Smooth muscle cell (in vitro differentiated cells): ENCODE measurements at regions not wholly inside any gene's neighbourhood (a gene's known extent, or its start where the extent isn't known, plus 50 kb on each side); places are given as distances from the start of the nearest gene placed in this dataset.

Experiments used
- DNase-seq: peaks from one replicate; lab custom pipeline; 2025; ENCODE audit not compliant: unreplicated experiment; lab: John Stamatoyannopoulos, UW
- H2AFZ ChIP-seq: fragments of 200-600 bp; sonication (generic); 2 replicates; pipeline ENCODE4 v1.6.0; 2016; ENCODE audit warnings: antibody characterized with exemption, low read depth, mild to moderate bottlenecking
- H3F3A ChIP-seq: fragments of 200-600 bp; sonication (generic); 2 replicates; pipeline ENCODE4 v1.6.0; 2017; ENCODE audit warnings: antibody characterized with exemption, low read depth
- H3K27ac ChIP-seq: fragments of 200-600 bp; sonication (generic); 2 replicates; pipeline ENCODE4 v1.5.1; 2016; ENCODE audit warnings: low read depth, mild to moderate bottlenecking
- H3K27me3 ChIP-seq: fragments of 200-600 bp; sonication (generic); 2 replicates; pipeline ENCODE4 v1.6.1; 2016; ENCODE audit warnings: low read depth, mild to moderate bottlenecking
- H3K36me3 ChIP-seq: fragments of 200-600 bp; sonication (generic); 2 replicates; pipeline ENCODE4 v1.5.1; 2016; ENCODE audit warnings: low read depth
- H3K4me1 ChIP-seq: fragments of 200-600 bp; sonication (generic); 2 replicates; pipeline ENCODE4 v1.5.1; 2016; ENCODE audit warnings: low read depth
- H3K4me2 ChIP-seq: fragments of 200-600 bp; sonication (generic); 2 replicates; pipeline ENCODE4 v1.6.0; 2016; ENCODE audit warnings: mild to moderate bottlenecking
- H3K4me3 ChIP-seq: fragments of 200-600 bp; sonication (generic); 2 replicates; pipeline ENCODE4 v1.5.1; 2016; ENCODE audit warnings: mild to moderate bottlenecking
- H3K79me2 ChIP-seq: fragments of 200-600 bp; sonication (generic); 2 replicates; pipeline ENCODE4 v1.6.0; 2016; ENCODE audit warnings: low read depth, mild to moderate bottlenecking
- H3K9ac ChIP-seq: fragments of 200-600 bp; sonication (generic); 2 replicates; pipeline ENCODE4 v1.6.0; 2016; ENCODE audit warnings: low read depth
- H3K9me3 ChIP-seq: fragments of 200-600 bp; sonication (generic); replicated peaks from 2 replicates; pipeline ENCODE4 v1.5.1; 2016; ENCODE audit warnings: low read depth
- H4K20me1 ChIP-seq: fragments of 200-600 bp; sonication (generic); 2 replicates; pipeline ENCODE4 v1.6.0; 2016; ENCODE audit warnings: low read depth
- WGBS: methylation state at CpG from one replicate; pipeline ENCODE4 v1.1.7; 2016; ENCODE audit warnings: low lambda C conversion rate; 5-methylcytosine and 5-hydroxymethylcytosine counted together
- TF ChIP-seq, protein P1 (sequence below): fragments of 200-600 bp; sonication (generic); IDR thresholded peaks from 2 replicates; pipeline ENCODE4 v1.5.1; 2017; ENCODE audit warnings: borderline replicate concordance, mild to moderate bottlenecking, antibody characterized with exemption; ENCODE audit not compliant: insufficient read depth, poor library complexity, severe bottlenecking

DNA sequence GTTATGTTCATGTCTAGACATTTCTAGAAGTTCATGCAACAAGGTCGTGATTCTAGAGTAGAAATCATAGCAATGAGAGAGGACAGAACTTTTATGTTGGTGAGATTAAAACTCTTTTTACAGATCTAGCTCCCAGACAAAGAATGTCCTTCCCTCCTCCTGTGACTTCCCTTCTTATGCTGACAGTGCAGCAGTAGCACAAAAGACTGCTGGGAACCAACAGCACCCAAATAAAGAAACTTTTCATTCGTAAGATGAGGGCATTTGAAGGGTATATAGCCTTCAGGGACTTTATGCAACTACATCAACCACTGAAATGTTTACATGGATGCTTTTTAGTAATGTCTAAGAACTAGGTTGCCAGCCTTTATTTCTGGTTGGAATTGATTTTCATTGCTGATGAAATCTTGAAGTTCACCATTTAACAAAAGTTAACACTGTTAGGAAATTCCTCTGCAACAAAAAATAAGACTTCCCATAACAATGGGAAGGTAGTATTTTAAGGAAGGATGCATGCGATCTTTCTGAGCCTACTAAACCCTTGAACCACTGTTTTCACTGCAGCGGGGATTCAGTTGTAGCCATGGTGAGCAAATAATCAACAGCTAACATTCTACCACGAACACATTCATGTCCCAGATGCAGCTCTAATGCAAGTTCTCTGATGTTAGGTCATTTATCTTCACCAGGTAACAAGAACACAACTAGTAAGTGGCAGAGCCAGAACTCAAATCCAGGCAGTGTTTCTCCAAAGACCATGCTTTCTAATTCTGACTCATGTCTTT is 672.8 kb downstream of the PTPRC start:
- TF ChIP-seq, protein P1, sequence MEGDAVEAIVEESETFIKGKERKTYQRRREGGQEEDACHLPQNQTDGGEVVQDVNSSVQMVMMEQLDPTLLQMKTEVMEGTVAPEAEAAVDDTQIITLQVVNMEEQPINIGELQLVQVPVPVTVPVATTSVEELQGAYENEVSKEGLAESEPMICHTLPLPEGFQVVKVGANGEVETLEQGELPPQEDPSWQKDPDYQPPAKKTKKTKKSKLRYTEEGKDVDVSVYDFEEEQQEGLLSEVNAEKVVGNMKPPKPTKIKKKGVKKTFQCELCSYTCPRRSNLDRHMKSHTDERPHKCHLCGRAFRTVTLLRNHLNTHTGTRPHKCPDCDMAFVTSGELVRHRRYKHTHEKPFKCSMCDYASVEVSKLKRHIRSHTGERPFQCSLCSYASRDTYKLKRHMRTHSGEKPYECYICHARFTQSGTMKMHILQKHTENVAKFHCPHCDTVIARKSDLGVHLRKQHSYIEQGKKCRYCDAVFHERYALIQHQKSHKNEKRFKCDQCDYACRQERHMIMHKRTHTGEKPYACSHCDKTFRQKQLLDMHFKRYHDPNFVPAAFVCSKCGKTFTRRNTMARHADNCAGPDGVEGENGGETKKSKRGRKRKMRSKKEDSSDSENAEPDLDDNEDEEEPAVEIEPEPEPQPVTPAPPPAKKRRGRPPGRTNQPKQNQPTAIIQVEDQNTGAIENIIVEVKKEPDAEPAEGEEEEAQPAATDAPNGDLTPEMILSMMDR, result no peak
- H2AFZ ChIP-seq, result peak overlapping the region; percentile 73
- no peaks in the 10 kb centered on the region for H4K20me1 ChIP-seq
- peak overlapping the region; percentile 28 for H3K27ac ChIP-seq
- H3K79me2 ChIP-seq, result no peaks in the 10 kb centered on the region
- no peaks in the 10 kb centered on the region for H3K36me3 ChIP-seq
- peak overlapping the region; percentile 33 for H3K4me2 ChIP-seq
- no peak overlapping the region for H3K9ac ChIP-seq
- H3F3A ChIP-seq, result peaks cover 3% of the 10 kb centered on the region
- no peaks in the 10 kb centered on the region for H3K4me1 ChIP-seq
- no peaks in the 10 kb centered on the region for H3K27me3 ChIP-seq
- DNase-seq, result no peak
- no peak overlapping the region for H3K4me3 ChIP-seq
- 78% methylated on average over 5 of the region's 5 CpGs for WGBS
- H3K9me3 ChIP-seq, result no peaks in the 10 kb centered on the region

DNA sequence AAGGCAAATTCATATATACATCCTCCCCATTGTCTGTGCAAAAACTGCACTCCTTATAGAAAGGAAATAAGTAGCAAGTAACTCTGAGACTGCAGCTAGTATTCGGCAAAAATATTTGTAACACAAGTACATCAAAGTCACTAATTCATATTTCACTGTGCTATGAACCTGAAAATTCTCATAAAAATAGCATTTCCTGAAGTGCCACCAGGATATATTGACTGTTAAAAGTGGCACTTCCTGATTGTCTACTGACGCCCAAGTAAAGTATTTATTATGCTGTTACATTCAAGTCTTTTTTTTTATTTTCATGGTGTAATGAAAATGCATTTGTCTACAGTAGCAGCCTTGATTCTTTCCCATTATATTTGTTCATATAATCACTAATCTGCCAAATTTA is 673.8 kb downstream of the PTPRC start:
- DNase-seq, result no peak
- Histone ChIP-seq H3K79me2 (no peaks in the 10 kb centered on the region), H3K4me3 (no peak overlapping the region), H3K27me3 (no peaks in the 10 kb centered on the region), H2AFZ (no peak overlapping the region), H3K36me3 (no peaks in the 10 kb centered on the region), H3K27ac (peak overlapping the region; percentile 28), H3F3A (peaks cover 3% of the 10 kb centered on the region), H3K9me3 (no peaks in the 10 kb centered on the region), H3K9ac (no peak overlapping the region), H4K20me1 (no peaks in the 10 kb centered on the region), H3K4me2 (no peak overlapping the region), H3K4me1 (no peaks in the 10 kb centered on the region)
- TF ChIP-seq, protein P1, result no peak
- 69% methylated on average over 2 of the region's 2 CpGs for WGBS

DNA sequence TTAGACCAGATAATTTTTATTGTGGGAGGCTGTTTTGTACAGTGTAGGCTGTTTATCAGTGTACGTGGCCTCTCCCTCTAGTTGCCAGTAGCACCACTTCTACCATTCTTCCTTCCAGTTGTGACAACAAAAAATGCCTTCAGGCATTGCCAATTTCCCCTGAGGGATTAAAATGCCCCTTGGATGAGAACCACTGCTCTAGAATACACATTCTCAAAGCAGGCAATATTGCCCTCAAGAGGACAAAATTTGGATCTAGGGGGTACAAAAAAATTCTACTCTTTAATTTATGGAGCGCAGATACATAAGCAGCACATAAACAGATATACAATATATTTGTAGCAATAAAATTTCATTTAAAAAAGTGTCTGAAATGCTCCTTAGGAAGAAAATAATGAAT is 674.6 kb downstream of the PTPRC start:
- Histone ChIP-seq H3K9ac (no peak overlapping the region), H3F3A (peaks cover 3% of the 10 kb centered on the region), H3K79me2 (no peaks in the 10 kb centered on the region), H3K27me3 (no peaks in the 10 kb centered on the region), H3K4me2 (peak overlapping the region; percentile 31), H4K20me1 (no peaks in the 10 kb centered on the region), H3K4me3 (no peak overlapping the region), H3K9me3 (no peaks in the 10 kb centered on the region), H3K4me1 (no peaks in the 10 kb centered on the region), H2AFZ (peak overlapping the region; percentile 88), H3K27ac (peak overlapping the region; percentile 28), H3K36me3 (no peaks in the 10 kb centered on the region)
- no peak for DNase-seq
- TF ChIP-seq, protein P1, result peak; percentile 29
- WGBS, result 55% methylated on average over 2 of the region's 2 CpGs

DNA sequence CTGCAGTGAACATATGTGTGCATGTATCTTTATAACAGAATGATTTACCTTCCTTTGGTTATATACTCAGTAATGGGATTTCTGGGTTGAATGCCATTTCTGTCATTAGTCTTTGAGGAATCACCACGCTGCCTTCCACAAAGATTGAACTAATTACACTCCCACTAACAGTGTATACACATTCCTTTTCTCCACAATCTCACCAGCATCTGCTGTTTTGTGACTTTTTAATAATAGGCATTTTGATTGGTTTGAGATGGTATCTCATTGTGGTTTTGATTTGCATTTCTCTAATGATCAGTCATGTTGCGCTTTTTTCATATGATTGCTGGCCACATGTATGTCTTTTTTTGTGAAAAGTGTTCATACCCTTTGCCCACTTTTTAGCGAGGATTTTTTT is 680.5 kb downstream of the PTPRC start:
- Histone ChIP-seq H3K9me3 (no peaks in the 10 kb centered on the region), H3F3A (no peaks in the 10 kb centered on the region), H3K27ac (no peak overlapping the region), H3K9ac (no peak overlapping the region), H3K4me2 (no peak overlapping the region), H3K79me2 (no peaks in the 10 kb centered on the region), H3K36me3 (no peaks in the 10 kb centered on the region), H3K4me3 (no peak overlapping the region), H3K27me3 (no peaks in the 10 kb centered on the region), H3K4me1 (no peaks in the 10 kb centered on the region), H2AFZ (no peak overlapping the region), H4K20me1 (no peaks in the 10 kb centered on the region)
- TF ChIP-seq, protein P1, result no peak
- no peak for DNase-seq
- WGBS, result 88% methylated on average over 3 of the region's 3 CpGs
